ENCODE measurements at regions not wholly inside any gene's neighbourhood (a gene's known extent, or its start where the extent isn't known, plus 50 kb on each side); places are given as distances from the start of the nearest gene placed in this dataset.

DNA sequence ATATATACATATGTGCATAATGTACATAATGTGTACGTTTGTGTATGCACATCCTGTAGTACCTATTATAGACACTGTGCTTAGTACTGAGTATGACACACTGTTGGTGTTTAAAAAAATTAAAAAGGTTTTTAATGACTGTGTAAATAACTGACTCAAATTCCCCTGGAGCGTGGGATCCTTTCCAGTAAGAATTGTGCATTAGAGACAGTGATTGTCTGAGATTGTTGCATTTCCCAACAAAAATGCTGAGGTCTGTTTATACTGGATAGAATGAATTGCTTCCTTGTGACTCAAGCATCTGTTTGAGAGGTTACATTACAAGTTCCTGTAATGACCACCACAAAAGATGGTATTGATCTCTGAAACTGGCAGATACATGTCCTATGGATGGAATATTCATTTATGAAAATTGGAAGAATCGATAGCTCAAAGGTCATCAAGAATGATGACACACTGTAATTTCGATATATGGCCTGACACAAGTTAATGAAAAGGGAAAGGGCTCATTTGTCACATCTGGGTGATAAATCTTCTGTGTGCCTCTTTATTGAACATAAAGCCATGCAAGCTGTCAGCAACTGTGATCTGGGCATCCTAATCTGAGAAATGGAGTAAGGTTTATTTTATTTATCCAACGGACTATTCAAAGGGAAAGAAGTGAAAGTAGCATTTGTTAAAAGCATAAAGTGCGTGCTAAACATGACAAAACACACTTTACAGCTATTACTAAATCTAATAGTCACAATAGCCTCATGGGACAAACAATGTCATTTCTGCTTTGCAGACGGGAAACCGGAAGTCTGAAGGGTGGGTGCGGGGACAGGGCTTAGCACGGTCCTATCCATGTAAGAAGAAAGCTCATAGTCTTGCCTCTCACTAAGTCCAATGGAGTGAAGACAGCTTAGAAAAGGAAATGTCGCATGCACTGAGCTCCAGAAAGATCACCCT lies 228.8 kb downstream of the CDH11 start:
- DNase-seq: no peak

DNA sequence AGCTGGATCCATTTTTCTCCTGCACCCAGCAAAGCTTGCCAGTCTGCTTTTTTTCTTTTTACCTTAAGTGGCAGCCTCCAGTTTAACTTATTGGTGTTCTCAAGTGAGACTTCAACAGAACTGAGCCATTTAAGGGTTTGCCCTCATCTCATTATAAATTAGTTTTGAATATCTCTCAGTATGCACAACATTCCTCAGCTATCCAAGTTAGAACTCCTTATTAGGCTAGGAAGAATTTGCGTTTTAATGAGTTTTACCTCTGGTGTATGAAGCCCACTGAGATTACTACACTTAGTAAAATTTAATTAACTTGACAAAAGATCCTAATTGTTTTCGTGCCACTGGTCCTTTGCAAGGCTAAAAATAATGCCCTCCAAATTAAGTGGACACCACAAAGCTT lies 232.4 kb downstream of the CDH11 start:
- DNase-seq: no peak

- no peak for DNase-seq
Observed at GRCh38 chr16:64887651-64888050, 234.2 kb downstream of the CDH11 start.

- no peak for DNase-seq
Observed at GRCh38 chr16:64882078-64882784, 239.6 kb downstream of the CDH11 start.

DNA sequence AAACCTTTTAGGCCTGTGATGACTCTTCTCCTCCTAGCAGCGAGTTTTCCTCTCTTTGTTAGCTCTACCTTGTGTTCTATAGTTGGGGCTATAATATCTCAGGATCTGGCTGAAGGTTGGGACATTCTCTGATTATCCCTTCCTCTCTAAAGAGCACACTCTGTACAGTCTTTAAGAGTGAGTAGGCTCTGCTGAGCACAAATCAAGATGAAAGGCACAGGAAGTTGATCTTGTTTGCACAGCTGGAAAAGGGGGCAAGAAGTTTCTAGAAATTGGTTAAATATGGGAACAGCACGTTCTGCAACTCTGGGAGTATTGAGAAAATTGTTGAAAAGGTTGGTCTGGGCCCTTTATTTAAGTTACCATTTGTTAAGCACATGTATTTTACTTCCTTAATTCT lies 240.9 kb downstream of the CDH11 start:
- no peak for DNase-seq

GRCh38 chr16:64880006-64880405 lies 241.9 kb downstream of the CDH11 start:
- DNase-seq: no peak

GRCh38 chr16:64878940-64879339 lies 242.9 kb downstream of the CDH11 start:
- no peak for DNase-seq

DNA sequence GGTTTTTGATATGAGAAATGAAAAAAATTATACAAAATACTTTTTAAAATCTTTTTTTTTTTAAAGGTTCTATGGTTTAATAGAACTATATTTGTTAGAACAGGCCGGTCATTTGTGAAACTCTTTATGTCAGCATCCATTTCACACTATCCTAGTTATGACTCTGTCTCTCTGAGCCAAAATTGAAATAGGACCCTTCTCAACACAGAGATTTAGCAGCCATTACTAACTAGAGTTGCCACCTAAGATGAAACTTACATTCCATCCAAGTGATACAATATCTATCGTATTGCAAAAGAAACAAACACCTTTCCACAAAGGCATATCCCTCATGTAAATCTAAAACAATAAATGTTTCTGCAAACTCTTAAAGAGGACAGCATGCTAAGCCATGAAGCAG lies 249.8 kb downstream of the CDH11 start:
- no peak for DNase-seq

GRCh38 chr16:64870859-64871258 lies 251.0 kb downstream of the CDH11 start:
- no peak for DNase-seq

DNA sequence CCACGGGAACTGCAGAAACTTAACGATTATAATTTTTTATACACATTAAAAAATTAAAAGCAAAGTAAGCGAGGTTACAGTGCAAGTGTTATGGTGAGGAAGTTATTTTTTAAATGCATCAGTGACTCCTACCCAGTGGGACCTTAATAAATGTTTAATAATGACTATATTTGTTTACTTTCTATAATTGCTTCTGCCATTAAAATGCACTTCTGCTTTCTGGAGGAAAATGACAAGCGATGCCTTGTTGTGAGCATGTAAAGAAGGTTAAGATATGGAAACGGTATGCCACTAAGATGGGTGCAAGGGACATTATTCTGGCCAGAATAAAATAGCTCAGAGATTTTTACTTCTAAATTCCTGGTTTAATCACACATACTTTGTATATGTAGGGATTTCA lies 252.1 kb downstream of the CDH11 start:
- DNase-seq: no peak

GRCh38 chr16:64866021-64866420 lies 255.8 kb downstream of the CDH11 start:
- DNase-seq: no peak

GRCh38 chr16:64865069-64865696 lies 256.7 kb downstream of the CDH11 start:
- DNase-seq: no peak

DNA sequence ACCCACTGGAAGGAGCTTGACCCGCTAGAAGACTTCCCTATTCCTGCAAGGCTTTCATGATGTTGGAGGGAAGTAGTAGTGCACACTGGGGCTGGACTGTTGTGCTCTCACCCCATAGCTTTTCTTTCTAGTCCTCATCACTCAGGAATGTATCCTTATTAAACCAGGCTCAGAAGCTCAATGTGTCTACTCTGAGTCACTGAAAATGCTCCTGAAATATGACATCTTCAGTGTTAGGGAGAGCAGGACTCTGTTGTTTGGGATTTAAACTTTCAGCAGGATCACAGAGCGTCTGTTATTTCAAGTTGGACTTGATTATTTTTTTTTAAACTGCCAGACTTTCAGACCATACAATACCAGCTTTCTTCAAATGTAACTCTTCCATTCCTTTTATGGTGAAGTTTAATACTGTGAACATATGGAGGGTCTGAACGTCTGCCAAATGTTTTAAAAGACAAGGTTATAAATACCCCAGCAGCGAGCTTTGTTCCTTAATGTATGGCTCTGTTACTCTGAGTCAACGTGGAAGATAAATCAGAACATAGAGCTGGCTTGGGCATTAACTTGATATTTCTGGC lies 257.5 kb downstream of the CDH11 start:
- DNase-seq: no peak

- no peak for DNase-seq
Observed at GRCh38 chr16:64858076-64858475, 263.8 kb downstream of the CDH11 start.

DNA sequence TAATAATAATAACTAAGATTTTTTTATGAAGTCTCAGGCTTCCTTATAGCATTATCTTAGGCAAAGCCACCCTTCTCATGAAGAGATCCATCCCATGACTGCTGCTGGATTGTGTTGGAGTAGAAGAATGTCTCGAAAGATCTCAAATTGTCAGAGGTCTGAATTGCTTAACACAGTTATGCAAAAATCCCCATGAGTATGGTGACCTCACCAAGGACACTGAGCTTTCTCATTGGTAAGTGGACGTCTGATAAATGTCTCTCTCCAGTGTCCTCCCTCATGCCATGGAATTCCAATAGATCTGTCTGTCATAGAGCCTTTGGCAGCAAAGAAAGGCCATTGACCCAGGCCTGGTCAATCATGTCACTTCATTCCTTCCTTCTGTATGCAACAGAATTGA lies 264.5 kb downstream of the CDH11 start:
- no peak for DNase-seq

GRCh38 chr16:64853551-64853950 lies 268.3 kb downstream of the CDH11 start:
- DNase-seq: no peak

DNA sequence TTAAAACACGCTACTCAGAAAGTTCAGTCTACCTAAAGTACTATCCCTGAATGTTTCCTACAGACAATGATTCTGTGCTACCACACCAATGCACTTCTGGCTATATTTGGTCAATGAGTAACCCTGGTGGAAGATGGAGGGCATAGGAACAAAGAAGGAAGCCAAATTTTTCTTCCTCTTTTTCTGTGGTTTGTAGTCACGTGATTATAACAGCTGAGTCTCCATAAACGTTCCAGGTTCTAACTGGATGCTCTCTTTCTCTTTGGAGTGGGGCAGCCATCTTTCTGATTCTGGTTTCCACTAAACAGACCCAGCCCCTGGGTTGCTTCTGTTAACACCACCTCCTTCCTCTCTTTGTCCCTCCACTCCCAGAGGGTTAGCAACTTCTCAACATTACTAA lies 274.9 kb downstream of the CDH11 start:
- DNase-seq: no peak

DNA sequence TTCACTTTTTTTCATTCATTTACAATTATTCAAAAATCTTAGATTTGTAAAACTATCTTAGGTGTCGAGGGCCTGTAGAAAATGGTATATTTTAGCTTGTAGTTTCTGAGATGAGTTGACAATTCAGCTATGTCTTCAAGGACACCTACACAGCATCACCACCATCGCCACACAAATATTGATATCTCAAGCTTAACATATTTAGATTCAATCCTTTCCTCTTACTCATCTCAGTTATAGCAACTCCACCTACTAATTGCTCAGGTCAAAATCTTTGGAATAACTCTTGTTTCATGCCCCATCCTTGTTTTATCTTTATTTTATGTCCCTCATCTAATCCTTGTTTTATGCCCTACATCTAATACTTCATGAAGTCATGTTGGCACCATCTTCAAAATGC lies 276.8 kb downstream of the CDH11 start:
- DNase-seq: no peak

DNA sequence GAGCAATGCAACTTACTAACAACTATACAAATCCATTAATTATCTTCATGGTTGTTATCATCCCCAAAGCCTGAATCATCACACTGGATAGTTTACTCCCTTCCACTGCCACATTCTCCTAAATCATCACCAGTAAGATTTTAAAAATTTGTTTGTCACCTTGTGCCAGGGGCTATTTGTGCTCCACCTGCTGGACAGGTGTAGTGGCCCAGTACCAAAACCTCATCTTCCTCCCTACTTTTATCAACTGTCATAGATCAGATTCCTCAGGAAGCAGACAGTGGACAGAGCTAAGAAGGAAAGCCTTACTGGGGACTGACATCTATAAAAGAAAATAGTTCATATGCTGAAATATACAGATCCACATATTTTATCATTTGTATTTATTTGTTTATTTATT lies 280.4 kb downstream of the CDH11 start:
- no peak for DNase-seq

DNA sequence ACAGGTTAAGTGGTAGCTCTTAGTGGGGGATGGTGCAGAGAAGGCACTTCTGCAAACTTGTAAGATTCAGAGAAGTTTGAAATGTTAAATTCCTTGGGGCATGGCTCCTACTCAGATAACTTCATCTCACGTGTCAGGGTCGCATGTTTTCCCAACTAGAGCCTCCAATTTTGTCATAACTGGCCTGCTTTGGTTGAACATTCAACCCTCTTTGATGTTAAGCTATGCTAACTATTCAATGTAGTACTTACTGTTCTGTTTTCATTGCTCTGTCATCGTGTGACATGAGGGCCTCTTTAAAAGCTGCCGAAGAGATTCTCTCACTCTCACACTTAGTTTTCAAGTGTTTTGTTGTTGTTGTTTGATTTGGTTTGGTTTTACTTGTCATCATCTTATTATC lies 280.8 kb downstream of the CDH11 start:
- DNase-seq: no peak

GRCh38 chr16:64830653-64831052 lies 291.2 kb downstream of the CDH11 start:
- DNase-seq: no peak

DNA sequence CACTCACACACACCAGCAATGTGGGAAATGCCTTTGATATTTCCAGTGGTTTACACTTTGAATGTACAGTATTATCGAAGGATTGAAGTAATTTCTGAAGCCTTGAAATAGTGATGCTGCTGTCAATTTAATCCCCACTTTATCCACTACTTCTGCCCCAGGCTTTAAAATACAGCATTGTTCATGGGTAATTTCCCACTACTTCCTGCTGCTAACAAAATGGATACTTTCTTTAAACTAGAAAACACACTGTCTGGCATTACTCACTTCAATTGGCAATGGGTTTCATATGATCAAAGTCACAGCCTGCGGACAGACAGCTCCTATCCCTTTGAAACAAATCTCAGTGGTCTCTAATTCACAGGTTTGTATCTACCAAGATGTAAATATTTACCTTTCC lies 292.2 kb downstream of the CDH11 start:
- DNase-seq: no peak

DNA sequence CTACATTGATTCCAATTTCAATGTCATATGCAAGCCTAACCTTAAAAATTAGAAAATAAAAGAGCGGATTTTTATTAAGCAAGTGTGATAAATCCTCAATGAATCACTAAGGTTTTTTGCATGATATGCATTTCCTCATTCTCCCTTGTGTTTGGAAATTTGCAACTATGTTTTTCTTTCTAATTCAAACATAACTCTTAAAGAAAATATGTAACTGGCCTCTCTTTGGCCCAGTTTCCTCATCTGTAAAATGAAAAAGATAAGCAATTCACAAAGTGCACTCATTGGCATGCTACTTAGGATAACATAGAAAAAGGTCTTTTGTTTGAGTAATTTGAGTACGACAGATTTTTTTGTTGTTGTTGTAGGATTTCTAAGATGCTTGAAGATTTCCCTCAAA lies 295.5 kb downstream of the CDH11 start:
- DNase-seq: no peak

Measured in NCI-H526 treated with DMSO at 0.1 percent for 48 hours (cell line).